ENCODE measurements at regions not wholly inside any gene's neighbourhood (a gene's known extent, or its start where the extent isn't known, plus 50 kb on each side); places are given as distances from the start of the nearest gene placed in this dataset.

- ChIA-PET POLR2A (no interaction called here), CTCF (no interaction called here)
- no peak for DNase-seq (ENCODE audit: extremely low spot score)
- TF ChIP-seq FOXK2 (IDR thresholded peaks at IDR 0.05) (no peak), CTBP1 (IDR thresholded peaks at IDR 0.05; ENCODE audit: borderline replicate concordance) (no peak), ARNT (IDR thresholded peaks at IDR 0.05) (no peak), BHLHE40 (IDR thresholded peaks at IDR 0.05; ENCODE audit: borderline replicate concordance) (no peak), FOXM1 (IDR thresholded peaks at IDR 0.05; ENCODE audit: borderline replicate concordance) (no peak), HDGF (IDR thresholded peaks at IDR 0.05; ENCODE audit: borderline replicate concordance) (no peak), PKNOX1 (IDR thresholded peaks at IDR 0.05) (no peak), LEF1 (IDR thresholded peaks at IDR 0.05; ENCODE audit: borderline replicate concordance) (no peak), SP1 (IDR thresholded peaks at IDR 0.05) (no peak), NFRKB (IDR thresholded peaks at IDR 0.05) (no peak), TARDBP (IDR thresholded peaks at IDR 0.05) (no peak), FOXA1 (IDR thresholded peaks at IDR 0.05) (no peak), ZNF384 (IDR thresholded peaks at IDR 0.05) (no peak), SUZ12 (IDR thresholded peaks at IDR 0.05) (no peak), ELF4 (IDR thresholded peaks at IDR 0.05) (no peak), L3MBTL2 (conservative IDR thresholded peaks at IDR 0.05) (no peak)
These were observed 258.9 kb upstream of the TNP1 start for GRCh38 chr2:217118559-217119284.

GRCh38 chr2:217117523-217117922 is 257.7 kb upstream of the TNP1 start:
- no peak for DNase-seq (ENCODE audit: extremely low spot score)
- CTCF ChIA-PET = no interaction called here
- TF ChIP-seq HDGF (IDR thresholded peaks at IDR 0.05; ENCODE audit: borderline replicate concordance) (no peak), FOXA1 (IDR thresholded peaks at IDR 0.05) (no peak), BHLHE40 (IDR thresholded peaks at IDR 0.05; ENCODE audit: borderline replicate concordance) (no peak), LEF1 (IDR thresholded peaks at IDR 0.05; ENCODE audit: borderline replicate concordance) (no peak), CTBP1 (IDR thresholded peaks at IDR 0.05; ENCODE audit: borderline replicate concordance) (no peak)
- POLR2A ChIA-PET = no interaction called here

- no peak for DNase-seq (ENCODE audit: extremely low spot score)
- CTCF ChIA-PET = no interaction called here
- TF ChIP-seq TARDBP (IDR thresholded peaks at IDR 0.05) = no peak
- TF ChIP-seq FOXK2 (IDR thresholded peaks at IDR 0.05) = no peak
- TF ChIP-seq CTBP1 (IDR thresholded peaks at IDR 0.05; ENCODE audit: borderline replicate concordance) = no peak
- TF ChIP-seq FOXM1 (IDR thresholded peaks at IDR 0.05; ENCODE audit: borderline replicate concordance) = no peak
- no peak for TF ChIP-seq BHLHE40 (IDR thresholded peaks at IDR 0.05; ENCODE audit: borderline replicate concordance)
- TF ChIP-seq ELF4 (IDR thresholded peaks at IDR 0.05) = no peak
- TF ChIP-seq LEF1 (IDR thresholded peaks at IDR 0.05; ENCODE audit: borderline replicate concordance) = no peak
- no peak for TF ChIP-seq NFRKB (IDR thresholded peaks at IDR 0.05)
- no peak for TF ChIP-seq HDGF (IDR thresholded peaks at IDR 0.05; ENCODE audit: borderline replicate concordance)
- POLR2A ChIA-PET = no interaction called here
These were observed 256.7 kb upstream of the TNP1 start for GRCh38 chr2:217116610-217117009.

- DNase-seq (ENCODE audit: extremely low spot score) = no peak
- ChIA-PET POLR2A (no interaction called here), CTCF (no interaction called here)
- TF ChIP-seq HDGF (IDR thresholded peaks at IDR 0.05; ENCODE audit: borderline replicate concordance) (no peak), FOXM1 (IDR thresholded peaks at IDR 0.05; ENCODE audit: borderline replicate concordance) (no peak), PKNOX1 (IDR thresholded peaks at IDR 0.05) (no peak), FOXA1 (IDR thresholded peaks at IDR 0.05) (no peak), SUZ12 (IDR thresholded peaks at IDR 0.05) (no peak), CTBP1 (IDR thresholded peaks at IDR 0.05; ENCODE audit: borderline replicate concordance) (no peak), FOXK2 (IDR thresholded peaks at IDR 0.05) (no peak)
These were observed 254.3 kb upstream of the TNP1 start for GRCh38 chr2:217114117-217114516.

GRCh38 chr2:217113491-217113890 is 253.6 kb upstream of the TNP1 start:
- TF ChIP-seq NFRKB (IDR thresholded peaks at IDR 0.05) (no peak), HDGF (IDR thresholded peaks at IDR 0.05; ENCODE audit: borderline replicate concordance) (no peak), FOXM1 (IDR thresholded peaks at IDR 0.05; ENCODE audit: borderline replicate concordance) (no peak), SP1 (IDR thresholded peaks at IDR 0.05) (no peak), ZNF384 (IDR thresholded peaks at IDR 0.05) (no peak), PKNOX1 (IDR thresholded peaks at IDR 0.05) (no peak), SUZ12 (IDR thresholded peaks at IDR 0.05) (no peak), FOXA1 (IDR thresholded peaks at IDR 0.05) (no peak), BHLHE40 (IDR thresholded peaks at IDR 0.05; ENCODE audit: borderline replicate concordance) (no peak), ELF4 (IDR thresholded peaks at IDR 0.05) (no peak), FOXK2 (IDR thresholded peaks at IDR 0.05) (no peak), TARDBP (IDR thresholded peaks at IDR 0.05) (no peak), ARNT (IDR thresholded peaks at IDR 0.05) (no peak), L3MBTL2 (conservative IDR thresholded peaks at IDR 0.05) (no peak), LEF1 (IDR thresholded peaks at IDR 0.05; ENCODE audit: borderline replicate concordance) (no peak), CTBP1 (IDR thresholded peaks at IDR 0.05; ENCODE audit: borderline replicate concordance) (no peak)
- CTCF ChIA-PET = interaction anchor here (0.6 kb wide), 1 partner anchor 50 kb away, joined by 3 read pairs; no protein-coding TSS in a partner anchor
- no peak for DNase-seq (ENCODE audit: extremely low spot score)
- POLR2A ChIA-PET = no interaction called here

- TF ChIP-seq TARDBP (IDR thresholded peaks at IDR 0.05) (no peak), LEF1 (IDR thresholded peaks at IDR 0.05; ENCODE audit: borderline replicate concordance) (no peak), PKNOX1 (IDR thresholded peaks at IDR 0.05) (no peak), CTBP1 (IDR thresholded peaks at IDR 0.05; ENCODE audit: borderline replicate concordance) (no peak), L3MBTL2 (conservative IDR thresholded peaks at IDR 0.05) (no peak)
- ChIA-PET CTCF (no interaction called here), POLR2A (no interaction called here)
- DNase-seq (ENCODE audit: extremely low spot score) = no peak
These were observed 250.7 kb upstream of the TNP1 start for GRCh38 chr2:217110550-217110949.

Data from HEK293T (cell line).